Activated CD8-positive, alpha-beta T cell treated with anti-CD3 and anti-CD28 coated beads for 36 hours (primary cell): ENCODE measurements at regions not wholly inside any gene's neighbourhood (a gene's known extent, or its start where the extent isn't known, plus 50 kb on each side); places are given as distances from the start of the nearest gene placed in this dataset.

Experiments
- ATAC-seq: fragments of 200-7000 bp; cut with Tn5 transposase; one replicate; pipeline ENCODE4 v1.10.0; 2021; ENCODE audit warnings: mild to moderate bottlenecking, moderate library complexity
- CTCF ChIA-PET: fragments of 350-600 bp; sonication (Branson Sonifier 250); formaldehyde crosslinking; loops from one replicate; lab custom pipeline; 2021; ENCODE audit warnings: antibody characterized with exemption; lab: Charles Lee
- POLR2A ChIA-PET: fragments of 350-600 bp; sonication (Branson Sonifier 250); formaldehyde crosslinking; loops from one replicate; lab custom pipeline; 2021; ENCODE audit warnings: antibody characterized with exemption; lab: Charles Lee
- DNase-seq: peaks from one replicate; pipeline ENCODE4 v3.0.0-alpha.2; 2020
- H3K27ac Mint-ChIP-seq: one replicate; pipeline ENCODE4 v1.8.0; 2021; ENCODE audit warnings: mild to moderate bottlenecking, mixed read lengths
- H3K27me3 Mint-ChIP-seq: one replicate; pipeline ENCODE4 v1.8.0; 2021; ENCODE audit warnings: mixed read lengths
- H3K36me3 Mint-ChIP-seq: one replicate; pipeline ENCODE4 v1.8.0; 2021; ENCODE audit warnings: low read depth, mixed read lengths
- H3K4me1 Mint-ChIP-seq: one replicate; pipeline ENCODE4 v1.8.0; 2021; ENCODE audit warnings: low read depth, mixed read lengths
- H3K4me3 Mint-ChIP-seq: one replicate; pipeline ENCODE4 v1.8.0; 2021; ENCODE audit warnings: mild to moderate bottlenecking, moderate library complexity, mixed read lengths
- H3K9me3 Mint-ChIP-seq: one replicate; pipeline ENCODE4 v1.8.0; 2021; ENCODE audit warnings: mixed read lengths
- CTCF ChIP-seq: fragments of 200-600 bp; IDR thresholded peaks from one replicate; pipeline ENCODE4 v1.8.0; 2022; ENCODE audit warnings: antibody characterized with exemption, mild to moderate bottlenecking
- intact Hi-C: fragments of 100-400 bp; cut with micrococcal nuclease; formaldehyde crosslinking; loops from one replicate; pipeline ENCODE4 v1.10.0; 2022

GRCh38 chr7:125173571-125173970 lies 243.9 kb upstream of the POT1 start:
- ATAC-seq = no peak
- intact Hi-C loops = no loop called here
- H3K4me1 Mint-ChIP-seq = no peaks in the 10 kb centered on the region
- no peak overlapping the region for H3K27ac Mint-ChIP-seq
- ChIA-PET POLR2A (no interaction called here), CTCF (no interaction called here)
- H3K4me3 Mint-ChIP-seq = no peak overlapping the region
- H3K36me3 Mint-ChIP-seq = no peaks in the 10 kb centered on the region
- no peaks in the 10 kb centered on the region for H3K27me3 Mint-ChIP-seq
- peaks cover 3% of the 10 kb centered on the region for H3K9me3 Mint-ChIP-seq
- no peak for DNase-seq
- TF ChIP-seq CTCF = no peak

GRCh38 chr7:125169088-125169487 lies 239.5 kb upstream of the POT1 start:
- ChIA-PET POLR2A (no interaction called here), CTCF (no interaction called here)
- TF ChIP-seq CTCF = no peak
- no peak for DNase-seq
- no peaks in the 10 kb centered on the region for H3K27me3 Mint-ChIP-seq
- H3K4me1 Mint-ChIP-seq = no peaks in the 10 kb centered on the region
- intact Hi-C loops = no loop called here
- H3K36me3 Mint-ChIP-seq = no peaks in the 10 kb centered on the region
- no peak overlapping the region for H3K4me3 Mint-ChIP-seq
- no peaks in the 10 kb centered on the region for H3K9me3 Mint-ChIP-seq
- no peak for ATAC-seq
- H3K27ac Mint-ChIP-seq = no peak overlapping the region

GRCh38 chr7:125154930-125155329 lies 225.3 kb upstream of the POT1 start:
- H3K4me1 Mint-ChIP-seq = no peaks in the 10 kb centered on the region
- no peak overlapping the region for H3K27ac Mint-ChIP-seq
- H3K27me3 Mint-ChIP-seq = no peaks in the 10 kb centered on the region
- no peaks in the 10 kb centered on the region for H3K36me3 Mint-ChIP-seq
- TF ChIP-seq CTCF = no peak
- no peak for DNase-seq
- intact Hi-C loops = no loop called here
- POLR2A ChIA-PET = no interaction called here
- ATAC-seq = no peak
- peaks cover 6% of the 10 kb centered on the region for H3K9me3 Mint-ChIP-seq
- CTCF ChIA-PET = no interaction called here
- H3K4me3 Mint-ChIP-seq = no peak overlapping the region

- ChIA-PET CTCF (no interaction called here), POLR2A (no interaction called here)
- no peak overlapping the region for H3K27ac Mint-ChIP-seq
- H3K36me3 Mint-ChIP-seq = no peaks in the 10 kb centered on the region
- ATAC-seq (no peak), DNase-seq (no peak)
- H3K4me1 Mint-ChIP-seq = no peaks in the 10 kb centered on the region
- intact Hi-C loops = no loop called here
- no peaks in the 10 kb centered on the region for H3K9me3 Mint-ChIP-seq
- no peak for TF ChIP-seq CTCF
- H3K27me3 Mint-ChIP-seq = no peaks in the 10 kb centered on the region
- no peak overlapping the region for H3K4me3 Mint-ChIP-seq
Measured at GRCh38 chr7:125149151-125149550, 219.5 kb upstream of the POT1 start.

GRCh38 chr7:125147047-125147446 lies 217.4 kb upstream of the POT1 start:
- intact Hi-C loops = no loop called here

More at GRCh38 chr7:125147047-125147446, 217.4 kb upstream of the POT1 start:
- CTCF ChIA-PET = no interaction called here
- H3K4me3 Mint-ChIP-seq = no peak overlapping the region
- no peak overlapping the region for H3K27ac Mint-ChIP-seq
- no peaks in the 10 kb centered on the region for H3K9me3 Mint-ChIP-seq
- DNase-seq (no peak), ATAC-seq (no peak)
- POLR2A ChIA-PET = no interaction called here
- no peak for TF ChIP-seq CTCF
- no peaks in the 10 kb centered on the region for H3K4me1 Mint-ChIP-seq
- no peaks in the 10 kb centered on the region for H3K27me3 Mint-ChIP-seq
- no peaks in the 10 kb centered on the region for H3K36me3 Mint-ChIP-seq
